ENCODE measurements at regions not wholly inside any gene's neighbourhood (a gene's known extent, or its start where the extent isn't known, plus 50 kb on each side); places are given as distances from the start of the nearest gene placed in this dataset.

- Histone ChIP-seq H3K27ac (ENCODE audit: low read depth, low read length) (no peak overlapping the region), H3K79me2 (ENCODE audit: insufficient read depth, low read length) (no peaks in the 10 kb centered on the region), H3K27me3 (ENCODE audit: insufficient read depth, low read length) (no peaks in the 10 kb centered on the region), H2AFZ (ENCODE audit: low read depth, low read length, poor library complexity, severe bottlenecking) (no peak overlapping the region), H3K4me1 (ENCODE audit: control insufficient read depth in 1 of 2, insufficient read depth in 2 of 2, low read length in 2 of 2) (peaks cover 0 to 4% of the 10 kb centered on the region in 2 experiments; a peak in 1 of 4 replicates), H3K9me3 (ENCODE audit: control insufficient read depth in 1 of 2, insufficient read depth in 1 of 2, low read depth in 1 of 2, low read length in 2 of 2) (no peaks in the 10 kb centered on the region; a peak in 1 of 4 replicates), H3K4me3 (replicated peaks in 1 of 2; ENCODE audit: low read depth in 1 of 2, low read length in 2 of 2) (no peak overlapping the region), H3K4me2 (ENCODE audit: low read length) (no peak overlapping the region), H4K20me1 (ENCODE audit: insufficient read depth) (no peaks in the 10 kb centered on the region), H3K9me2 (ENCODE audit: insufficient read depth) (no peaks in the 10 kb centered on the region), H3K9ac (ENCODE audit: low read length) (no peak overlapping the region), H3K36me3 (ENCODE audit: control insufficient read depth in 1 of 2, insufficient read depth in 2 of 2, low read length in 2 of 2) (no peaks in the 10 kb centered on the region)
- RAD21 ChIA-PET (ENCODE audit: low non-redundant PET in 1 of 2, low total read pairs in 2 of 2, uncharacterized antibody in 2 of 2, unreplicated experiment in 2 of 2): no interaction called here
- TF ChIP-seq POLR2AphosphoS5 (IDR thresholded peaks at IDR 0.05; ENCODE audit: low read depth, low read length) (no peak), SRF (IDR thresholded peaks at IDR 0.05; ENCODE audit: low read depth) (no peak), CEBPB (IDR thresholded peaks at IDR 0.05; ENCODE audit: low read depth) (no peak), ZBTB33 (IDR thresholded peaks at IDR 0.05; ENCODE audit: extremely low read depth, insufficient replicate concordance, low read length) (no peak), REST (IDR thresholded peaks at IDR 0.05; ENCODE audit: low read depth) (no peak), POLR2A (IDR thresholded peaks at IDR 0.05; ENCODE audit: borderline replicate concordance, extremely low read depth, insufficient read depth, insufficient read length) (no peak), ATF3 (IDR thresholded peaks at IDR 0.05) (no peak), TCF7L2 (IDR thresholded peaks at IDR 0.05; ENCODE audit: borderline replicate concordance, extremely low read depth, insufficient read depth, insufficient read length) (no peak), CBX3 (IDR thresholded peaks at IDR 0.05; ENCODE audit: low read depth) (no peak), ELF1 (IDR thresholded peaks at IDR 0.05; ENCODE audit: borderline replicate concordance, low read depth) (no peak), JUND (IDR thresholded peaks at IDR 0.05) (no peak), MAX (IDR thresholded peaks at IDR 0.05) (no peak), ZFX (IDR thresholded peaks at IDR 0.05) (no peak), ZNF274 (IDR thresholded peaks at IDR 0.05; ENCODE audit: low read depth, low read length) (no peak), SIN3A (IDR thresholded peaks at IDR 0.05; ENCODE audit: low read depth) (no peak)
- DNase-seq (ENCODE audit: low read depth, low spot score) (no peak), ATAC-seq (no peak)
- POLR2A ChIA-PET: no interaction called here
- CTCF ChIA-PET: no interaction called here
- intact Hi-C loops (cut with micrococcal nuclease): no loop called here
- BruUV-seq (replicated peaks): no TSS peak
These were observed 1226.6 kb upstream of the C9orf72 start for GRCh38 chr9:28799876-28800275.
